ENCODE measurements at regions not wholly inside any gene's neighbourhood (a gene's known extent, or its start where the extent isn't known, plus 50 kb on each side); places are given as distances from the start of the nearest gene placed in this dataset.

- no peaks in the 10 kb centered on the region for H3K27me3 ChIP-seq (ENCODE audit: low read length)
- H4K20me1 ChIP-seq (ENCODE audit: low read depth, low read length): no peaks in the 10 kb centered on the region
Measured at GRCh38 chr2:82507657-82508056, 1951.4 kb downstream of the SUCLG1 start.

GRCh38 chr2:82501217-82501616, 1957.9 kb downstream of the SUCLG1 start:
- H3K27me3 ChIP-seq (ENCODE audit: low read length): no peaks in the 10 kb centered on the region
- no peaks in the 10 kb centered on the region for H3K9me2 ChIP-seq (replicated peaks; ENCODE audit: insufficient read depth, low read length)
- no peaks in the 10 kb centered on the region for H3K9me3 ChIP-seq (ENCODE audit: insufficient read depth, low read length)
- no peaks in the 10 kb centered on the region for H3K36me3 ChIP-seq (ENCODE audit: low read length)
- H3K9ac ChIP-seq (ENCODE audit: low read length): no peak overlapping the region
- H2AFZ ChIP-seq (ENCODE audit: low read depth, low read length, severe bottlenecking): no peak overlapping the region
- TF ChIP-seq EZH2phosphoT487 (conservative IDR thresholded peaks at IDR 0.05; ENCODE audit: low read length) (no peak), CTCF (IDR thresholded peaks at IDR 0.05; ENCODE audit: insufficient read depth, low read length, poor library complexity, severe bottlenecking) (no peak)
- no peaks in the 10 kb centered on the region for H3F3A ChIP-seq (ENCODE audit: insufficient read depth)
- H3K79me2 ChIP-seq (ENCODE audit: insufficient read depth, low read length): no peaks in the 10 kb centered on the region
- H3K4me3 ChIP-seq (ENCODE audit: insufficient read depth, low read length, poor library complexity, severe bottlenecking): no peak overlapping the region
- no peaks in the 10 kb centered on the region for H4K20me1 ChIP-seq (ENCODE audit: low read depth, low read length)
- H3K4me2 ChIP-seq (ENCODE audit: low read depth, low read length, poor library complexity, severe bottlenecking): no peak overlapping the region
- H3K27ac ChIP-seq (ENCODE audit: low read depth, low read length): no peak overlapping the region

More at GRCh38 chr2:82507657-82508056, 1951.4 kb downstream of the SUCLG1 start:
- H3K79me2 ChIP-seq (ENCODE audit: insufficient read depth, low read length): no peaks in the 10 kb centered on the region
- H3K4me2 ChIP-seq (ENCODE audit: low read depth, low read length, poor library complexity, severe bottlenecking): no peak overlapping the region
- no peaks in the 10 kb centered on the region for H3K9me2 ChIP-seq (replicated peaks; ENCODE audit: insufficient read depth, low read length)
- H2AFZ ChIP-seq (ENCODE audit: low read depth, low read length, severe bottlenecking): no peak overlapping the region
- TF ChIP-seq EZH2phosphoT487 (conservative IDR thresholded peaks at IDR 0.05; ENCODE audit: low read length): no peak
- TF ChIP-seq CTCF (IDR thresholded peaks at IDR 0.05; ENCODE audit: insufficient read depth, low read length, poor library complexity, severe bottlenecking): no peak
- no peaks in the 10 kb centered on the region for H3F3A ChIP-seq (ENCODE audit: insufficient read depth)
- H3K36me3 ChIP-seq (ENCODE audit: low read length): no peaks in the 10 kb centered on the region
- H3K9me3 ChIP-seq (ENCODE audit: insufficient read depth, low read length): no peaks in the 10 kb centered on the region
- H3K9ac ChIP-seq (ENCODE audit: low read length): no peak overlapping the region
- H3K27ac ChIP-seq (ENCODE audit: low read depth, low read length): no peak overlapping the region
- H3K4me3 ChIP-seq (ENCODE audit: insufficient read depth, low read length, poor library complexity, severe bottlenecking): no peak overlapping the region

- TF ChIP-seq EZH2phosphoT487 (conservative IDR thresholded peaks at IDR 0.05; ENCODE audit: low read length) (no peak), CTCF (IDR thresholded peaks at IDR 0.05; ENCODE audit: insufficient read depth, low read length, poor library complexity, severe bottlenecking) (no peak)
- Histone ChIP-seq H2AFZ (ENCODE audit: low read depth, low read length, severe bottlenecking) (no peak overlapping the region), H3K4me2 (ENCODE audit: low read depth, low read length, poor library complexity, severe bottlenecking) (no peak overlapping the region)
Measured at GRCh38 chr2:82498777-82499443, 1960.2 kb downstream of the SUCLG1 start.

More at GRCh38 chr2:82498777-82499443, 1960.2 kb downstream of the SUCLG1 start:
- Histone ChIP-seq H3K27me3 (ENCODE audit: low read length) (no peaks in the 10 kb centered on the region), H4K20me1 (ENCODE audit: low read depth, low read length) (no peaks in the 10 kb centered on the region), H3K9me2 (replicated peaks; ENCODE audit: insufficient read depth, low read length) (no peaks in the 10 kb centered on the region), H3K9ac (ENCODE audit: low read length) (no peak overlapping the region), H3K9me3 (ENCODE audit: insufficient read depth, low read length) (no peaks in the 10 kb centered on the region), H3K79me2 (ENCODE audit: insufficient read depth, low read length) (no peaks in the 10 kb centered on the region), H3K4me3 (ENCODE audit: insufficient read depth, low read length, poor library complexity, severe bottlenecking) (no peak overlapping the region), H3K27ac (ENCODE audit: low read depth, low read length) (no peak overlapping the region), H3K36me3 (ENCODE audit: low read length) (no peaks in the 10 kb centered on the region), H3F3A (ENCODE audit: insufficient read depth) (no peaks in the 10 kb centered on the region)

All from SU-DHL-6 (cell line).